KMS-11 (cell line): ENCODE measurements at regions not wholly inside any gene's neighbourhood (a gene's known extent, or its start where the extent isn't known, plus 50 kb on each side); places are given as distances from the start of the nearest gene placed in this dataset.

Experiments used
- H2AFZ ChIP-seq: fragments of 200-600 bp; sonication (generic); 2 replicates; pipeline ENCODE4 v1.6.1; 2016; ENCODE audit warnings: antibody characterized with exemption, mixed run types, low read depth
- H3K27ac ChIP-seq: fragments of 200-600 bp; sonication (generic); 2 replicates; pipeline ENCODE4 v1.6.1; 2016; ENCODE audit warnings: mild to moderate bottlenecking, mixed run types
- H3K27me3 ChIP-seq: fragments of 200-600 bp; sonication (generic); 2 replicates; pipeline ENCODE4 v1.6.1; 2017; ENCODE audit warnings: mild to moderate bottlenecking, low read depth, mixed run types, moderate library complexity; ENCODE audit not compliant: insufficient read depth
- H3K36me3 ChIP-seq: fragments of 200-600 bp; sonication (generic); 2 replicates; pipeline ENCODE4 v1.6.1; 2017; ENCODE audit warnings: mild to moderate bottlenecking, mixed run types; ENCODE audit not compliant: insufficient read depth
- H3K4me1 ChIP-seq: fragments of 200-600 bp; sonication (generic); 2 replicates; pipeline ENCODE4 v1.6.1; 2016; ENCODE audit warnings: mild to moderate bottlenecking, low read depth, mixed run types; ENCODE audit not compliant: poor library complexity, severe bottlenecking
- H3K4me2 ChIP-seq: fragments of 200-600 bp; sonication (generic); 2 replicates; pipeline ENCODE4 v1.7.0; 2016; ENCODE audit warnings: mild to moderate bottlenecking, mixed run types
- H3K4me3 ChIP-seq: fragments of 200-600 bp; sonication (generic); IDR thresholded peaks from 2 replicates; pipeline ENCODE4 v1.6.1; 2017; ENCODE audit warnings: low read depth, low read length, mixed read lengths; ENCODE audit not compliant: insufficient read depth
- H3K79me2 ChIP-seq: fragments of 200-600 bp; sonication (generic); 2 replicates; pipeline ENCODE4 v1.6.1; 2016; ENCODE audit warnings: low read depth, mixed run types; ENCODE audit not compliant: insufficient read depth
- H3K9ac ChIP-seq: fragments of 200-600 bp; sonication (generic); 2 replicates; pipeline ENCODE4 v1.6.1; 2016; ENCODE audit warnings: mild to moderate bottlenecking, mixed run types
- H4K20me1 ChIP-seq: fragments of 200-600 bp; sonication (generic); 2 replicates; pipeline ENCODE4 v1.6.1; 2016; ENCODE audit warnings: mild to moderate bottlenecking, mixed run types; ENCODE audit not compliant: insufficient read depth
- TF ChIP-seq, protein P1 (sequence below): fragments of 200-600 bp; sonication (generic); conservative IDR thresholded peaks from 2 replicates; pipeline ENCODE4 v1.6.1; 2017; ENCODE audit warnings: low read depth, mild to moderate bottlenecking, antibody characterized with exemption, low read length, moderate library complexity, mixed read lengths

DNA sequence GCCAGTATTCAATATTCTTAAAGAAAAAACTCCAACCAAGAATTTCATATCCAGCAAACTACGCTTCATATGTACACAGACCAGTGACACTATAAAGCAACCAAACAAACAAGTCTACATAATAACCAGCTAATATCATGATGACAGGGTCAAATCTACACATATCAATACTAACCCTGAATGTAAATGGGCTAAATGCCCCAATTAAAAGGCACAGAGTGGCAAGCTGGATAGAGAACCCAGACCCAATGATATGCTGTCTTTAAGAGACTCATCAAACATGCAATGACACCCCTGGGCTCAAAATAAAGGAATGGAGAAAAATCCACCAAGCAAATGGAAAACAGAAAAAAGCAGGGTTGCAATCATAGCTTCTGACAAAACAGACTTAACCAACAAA is 218.1 kb upstream of the NFE2L3 start:
- Histone ChIP-seq H3K27me3 (no peaks in the 10 kb centered on the region), H3K36me3 (no peaks in the 10 kb centered on the region), H3K4me2 (no peak overlapping the region), H3K4me3 (no peak overlapping the region), H3K4me1 (peaks cover 7% of the 10 kb centered on the region), H3K79me2 (no peaks in the 10 kb centered on the region), H2AFZ (no peak overlapping the region), H3K9ac (no peak overlapping the region), H4K20me1 (no peaks in the 10 kb centered on the region), H3K27ac (no peak overlapping the region)
- TF ChIP-seq, protein P1, sequence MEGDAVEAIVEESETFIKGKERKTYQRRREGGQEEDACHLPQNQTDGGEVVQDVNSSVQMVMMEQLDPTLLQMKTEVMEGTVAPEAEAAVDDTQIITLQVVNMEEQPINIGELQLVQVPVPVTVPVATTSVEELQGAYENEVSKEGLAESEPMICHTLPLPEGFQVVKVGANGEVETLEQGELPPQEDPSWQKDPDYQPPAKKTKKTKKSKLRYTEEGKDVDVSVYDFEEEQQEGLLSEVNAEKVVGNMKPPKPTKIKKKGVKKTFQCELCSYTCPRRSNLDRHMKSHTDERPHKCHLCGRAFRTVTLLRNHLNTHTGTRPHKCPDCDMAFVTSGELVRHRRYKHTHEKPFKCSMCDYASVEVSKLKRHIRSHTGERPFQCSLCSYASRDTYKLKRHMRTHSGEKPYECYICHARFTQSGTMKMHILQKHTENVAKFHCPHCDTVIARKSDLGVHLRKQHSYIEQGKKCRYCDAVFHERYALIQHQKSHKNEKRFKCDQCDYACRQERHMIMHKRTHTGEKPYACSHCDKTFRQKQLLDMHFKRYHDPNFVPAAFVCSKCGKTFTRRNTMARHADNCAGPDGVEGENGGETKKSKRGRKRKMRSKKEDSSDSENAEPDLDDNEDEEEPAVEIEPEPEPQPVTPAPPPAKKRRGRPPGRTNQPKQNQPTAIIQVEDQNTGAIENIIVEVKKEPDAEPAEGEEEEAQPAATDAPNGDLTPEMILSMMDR: no peak

GRCh38 chr7:25940086-25940906 is 211.7 kb upstream of the NFE2L3 start:
- peaks cover 50% of the 10 kb centered on the region for H3K4me1 ChIP-seq
- peak overlapping the region; percentile 90 for H3K27ac ChIP-seq
- H3K4me2 ChIP-seq: peak overlapping the region; percentile 95
- H2AFZ ChIP-seq: peak overlapping the region; percentile 73
- no peaks in the 10 kb centered on the region for H4K20me1 ChIP-seq
- no peaks in the 10 kb centered on the region for H3K36me3 ChIP-seq
- H3K27me3 ChIP-seq: no peaks in the 10 kb centered on the region
- H3K9ac ChIP-seq: peak overlapping the region; percentile 49
- H3K79me2 ChIP-seq: no peaks in the 10 kb centered on the region
- TF ChIP-seq, protein P1: no peak
- no peak overlapping the region for H3K4me3 ChIP-seq

DNA sequence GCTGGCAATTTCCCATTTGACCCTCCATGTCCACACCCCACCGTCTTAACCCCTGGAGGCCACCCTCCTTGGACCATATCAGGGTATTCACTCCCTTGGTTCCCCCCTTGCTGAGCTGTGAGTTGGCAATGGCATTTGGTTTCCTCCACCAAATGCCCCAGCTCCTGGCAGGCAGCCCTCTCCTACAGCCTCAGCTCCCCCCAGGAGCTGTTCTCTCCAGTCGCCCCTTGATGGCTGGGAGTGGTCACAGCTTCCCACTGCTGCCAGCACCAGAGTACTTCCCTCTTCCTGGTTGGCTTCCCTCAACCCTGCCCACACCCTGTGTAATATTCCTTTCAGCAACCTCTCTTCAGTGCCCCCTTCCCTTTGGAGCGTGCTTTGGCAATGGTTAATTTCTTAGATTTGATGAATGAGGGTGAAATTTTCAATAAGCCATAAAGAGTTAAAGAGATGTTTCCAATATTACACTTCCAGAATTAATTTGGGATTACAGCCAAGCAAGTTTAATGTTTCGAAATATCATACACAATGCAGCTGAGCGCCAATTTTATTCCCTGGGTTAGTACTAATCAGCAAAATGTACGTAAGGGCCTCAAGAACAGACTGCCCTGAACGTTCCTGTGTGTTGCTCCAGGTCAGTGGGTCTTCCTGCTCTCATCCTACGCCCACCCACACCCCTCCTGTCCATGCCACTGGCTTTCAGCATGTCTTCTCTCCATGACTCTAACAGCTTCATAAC is 207.1 kb upstream of the NFE2L3 start:
- no peak overlapping the region for H3K4me3 ChIP-seq
- H3K27ac ChIP-seq: peak overlapping the region; percentile 10; the same call in 1 of the 2 replicates
- H3K4me1 ChIP-seq: peaks cover 74% of the 10 kb centered on the region
- no peaks in the 10 kb centered on the region for H3K36me3 ChIP-seq
- H3K79me2 ChIP-seq: peaks cover 35% of the 10 kb centered on the region
- TF ChIP-seq, protein P1: no peak
- H3K27me3 ChIP-seq: no peaks in the 10 kb centered on the region
- H3K9ac ChIP-seq: no peak overlapping the region
- no peak overlapping the region for H2AFZ ChIP-seq
- no peak overlapping the region; the same call in 1 of the 2 replicates for H3K4me2 ChIP-seq
- no peaks in the 10 kb centered on the region for H4K20me1 ChIP-seq

DNA sequence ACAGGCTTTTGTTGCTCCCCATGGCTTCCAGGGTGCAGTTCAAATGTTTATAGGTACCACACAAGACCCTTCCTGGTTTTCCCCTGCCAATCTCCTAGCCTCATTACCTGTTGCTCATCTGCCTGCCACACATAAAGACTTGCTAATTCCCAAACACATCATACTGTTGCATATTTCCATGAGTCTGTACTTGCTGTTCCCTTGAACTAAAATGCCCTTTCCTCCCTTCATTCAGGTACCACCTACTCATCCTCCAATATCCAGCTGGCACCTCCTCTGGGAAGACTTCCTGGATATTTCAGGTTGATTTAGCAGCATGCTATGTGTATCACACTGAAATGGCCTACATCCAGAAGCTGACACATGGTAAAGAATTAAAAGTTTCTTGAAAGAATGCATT is 206.4 kb upstream of the NFE2L3 start:
- TF ChIP-seq, protein P1: no peak
- H3K4me1 ChIP-seq: peaks cover 68% of the 10 kb centered on the region
- H2AFZ ChIP-seq: no peak overlapping the region

More for the DNA sequence above, 206.4 kb upstream of the NFE2L3 start:
- no peak overlapping the region for H3K4me3 ChIP-seq
- peaks cover 42% of the 10 kb centered on the region for H3K79me2 ChIP-seq
- no peaks in the 10 kb centered on the region for H3K27me3 ChIP-seq
- H4K20me1 ChIP-seq: no peaks in the 10 kb centered on the region
- H3K4me2 ChIP-seq: no peak overlapping the region; the same call in 1 of the 2 replicates
- H3K9ac ChIP-seq: no peak overlapping the region
- no peaks in the 10 kb centered on the region for H3K36me3 ChIP-seq
- H3K27ac ChIP-seq: peak overlapping the region; percentile 10; the same call in 1 of the 2 replicates
